ENCODE measurements at regions not wholly inside any gene's neighbourhood (a gene's known extent, or its start where the extent isn't known, plus 50 kb on each side); places are given as distances from the start of the nearest gene placed in this dataset.

DNA sequence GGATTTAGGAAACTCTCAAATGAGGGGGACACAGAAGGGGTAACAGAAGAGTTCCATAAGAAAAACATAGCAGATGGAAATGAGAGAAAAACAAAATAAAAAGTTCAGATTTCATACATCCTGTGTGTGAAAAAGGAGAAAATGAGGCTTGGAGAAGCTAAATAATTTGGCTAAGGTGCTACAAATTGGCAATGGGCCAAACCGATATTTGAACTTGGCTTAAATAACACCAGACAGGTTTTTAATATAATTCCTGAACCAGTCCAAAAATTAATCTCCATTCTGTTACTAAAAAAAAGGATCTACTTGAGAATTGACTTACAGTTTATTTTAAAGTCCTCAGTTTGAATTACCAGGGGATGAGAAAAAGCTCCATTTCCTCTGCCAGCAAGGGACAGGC is 342.9 kb upstream of the DPH6 start:
- no peak overlapping the region for H3K27ac ChIP-seq
- intact Hi-C loops (cut with DNase I), result no loop called here
- H3K36me3 ChIP-seq, result no peaks in the 10 kb centered on the region

GRCh38 chr15:35907511-35907910 is 361.5 kb upstream of the DPH6 start:
- H3K36me3 ChIP-seq, result no peaks in the 10 kb centered on the region
- intact Hi-C loops (cut with DNase I), result no loop called here
- DNase-seq (ENCODE audit: extremely low spot score in 2 of 2), result no peak
- no peak overlapping the region for H3K4me3 ChIP-seq
- no peaks in the 10 kb centered on the region for H3K4me1 ChIP-seq
- TF ChIP-seq, protein P1, sequence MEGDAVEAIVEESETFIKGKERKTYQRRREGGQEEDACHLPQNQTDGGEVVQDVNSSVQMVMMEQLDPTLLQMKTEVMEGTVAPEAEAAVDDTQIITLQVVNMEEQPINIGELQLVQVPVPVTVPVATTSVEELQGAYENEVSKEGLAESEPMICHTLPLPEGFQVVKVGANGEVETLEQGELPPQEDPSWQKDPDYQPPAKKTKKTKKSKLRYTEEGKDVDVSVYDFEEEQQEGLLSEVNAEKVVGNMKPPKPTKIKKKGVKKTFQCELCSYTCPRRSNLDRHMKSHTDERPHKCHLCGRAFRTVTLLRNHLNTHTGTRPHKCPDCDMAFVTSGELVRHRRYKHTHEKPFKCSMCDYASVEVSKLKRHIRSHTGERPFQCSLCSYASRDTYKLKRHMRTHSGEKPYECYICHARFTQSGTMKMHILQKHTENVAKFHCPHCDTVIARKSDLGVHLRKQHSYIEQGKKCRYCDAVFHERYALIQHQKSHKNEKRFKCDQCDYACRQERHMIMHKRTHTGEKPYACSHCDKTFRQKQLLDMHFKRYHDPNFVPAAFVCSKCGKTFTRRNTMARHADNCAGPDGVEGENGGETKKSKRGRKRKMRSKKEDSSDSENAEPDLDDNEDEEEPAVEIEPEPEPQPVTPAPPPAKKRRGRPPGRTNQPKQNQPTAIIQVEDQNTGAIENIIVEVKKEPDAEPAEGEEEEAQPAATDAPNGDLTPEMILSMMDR (IDR thresholded peaks at IDR 0.05), result no peak
- no peak for TF ChIP-seq POLR2A (IDR thresholded peaks at IDR 0.05)
- TF ChIP-seq POLR2AphosphoS5 (IDR thresholded peaks at IDR 0.05; ENCODE audit: insufficient read depth in 1 of 2, low read depth in 1 of 2), result no peak
- H3K27me3 ChIP-seq, result no peaks in the 10 kb centered on the region
- H3K27ac ChIP-seq, result no peak overlapping the region
- no peaks in the 10 kb centered on the region for H3K9me3 ChIP-seq

More for the DNA sequence above, 342.9 kb upstream of the DPH6 start:
- H3K4me3 ChIP-seq, result no peak overlapping the region
- H3K9me3 ChIP-seq, result no peaks in the 10 kb centered on the region
- H3K27me3 ChIP-seq, result no peaks in the 10 kb centered on the region
- H3K4me1 ChIP-seq, result no peaks in the 10 kb centered on the region
- TF ChIP-seq, protein P1 (IDR thresholded peaks at IDR 0.05), result no peak
- TF ChIP-seq POLR2AphosphoS5 (IDR thresholded peaks at IDR 0.05; ENCODE audit: insufficient read depth in 1 of 2, low read depth in 1 of 2), result no peak
- no peak for TF ChIP-seq POLR2A (IDR thresholded peaks at IDR 0.05)
- DNase-seq (ENCODE audit: extremely low spot score in 2 of 2), result no peak

- Histone ChIP-seq H3K27ac (no peak overlapping the region), H3K4me3 (no peak overlapping the region), H3K36me3 (no peaks in the 10 kb centered on the region), H3K4me1 (no peaks in the 10 kb centered on the region), H3K9me3 (no peaks in the 10 kb centered on the region), H3K27me3 (no peaks in the 10 kb centered on the region)
- TF ChIP-seq, protein P1 (IDR thresholded peaks at IDR 0.05), result no peak
- TF ChIP-seq POLR2A (IDR thresholded peaks at IDR 0.05) (no peak), POLR2AphosphoS5 (IDR thresholded peaks at IDR 0.05; ENCODE audit: insufficient read depth in 1 of 2, low read depth in 1 of 2) (no peak)
- no peak for DNase-seq (ENCODE audit: extremely low spot score in 2 of 2)
- intact Hi-C loops (cut with DNase I), result no loop called here
Measured at GRCh38 chr15:35909414-35909813, 363.4 kb upstream of the DPH6 start.

DNA sequence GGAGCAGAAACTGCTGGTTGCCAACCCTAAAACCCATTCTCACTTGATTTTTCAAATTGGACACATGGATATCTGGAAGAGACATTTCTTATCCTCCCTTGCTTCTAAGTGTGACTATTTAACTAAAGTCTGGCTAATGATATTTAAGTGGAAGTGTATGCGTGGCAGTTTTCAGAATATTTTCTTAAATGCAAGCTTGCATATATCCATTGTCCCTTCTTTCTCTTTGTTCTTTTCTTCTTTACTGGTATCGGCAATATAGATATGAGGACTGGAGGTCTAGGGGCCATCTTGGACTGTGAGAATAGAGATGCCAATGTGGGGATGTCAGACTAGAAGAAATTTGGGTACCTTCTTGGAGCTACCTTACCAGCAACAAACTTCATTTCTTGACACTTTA is 364.3 kb upstream of the DPH6 start:
- no peaks in the 10 kb centered on the region for H3K27me3 ChIP-seq
- no peak for DNase-seq (ENCODE audit: extremely low spot score in 2 of 2)
- intact Hi-C loops (cut with DNase I), result no loop called here
- no peaks in the 10 kb centered on the region for H3K4me1 ChIP-seq
- H3K27ac ChIP-seq, result no peak overlapping the region
- no peaks in the 10 kb centered on the region for H3K36me3 ChIP-seq
- H3K9me3 ChIP-seq, result no peaks in the 10 kb centered on the region
- H3K4me3 ChIP-seq, result no peak overlapping the region
- TF ChIP-seq POLR2A (IDR thresholded peaks at IDR 0.05), result no peak
- TF ChIP-seq, protein P1 (IDR thresholded peaks at IDR 0.05), result no peak
- no peak for TF ChIP-seq POLR2AphosphoS5 (IDR thresholded peaks at IDR 0.05; ENCODE audit: insufficient read depth in 1 of 2, low read depth in 1 of 2)

- no peaks in the 10 kb centered on the region for H3K4me1 ChIP-seq
- H3K36me3 ChIP-seq, result no peaks in the 10 kb centered on the region
- TF ChIP-seq, protein P1 (IDR thresholded peaks at IDR 0.05), result no peak
- TF ChIP-seq POLR2AphosphoS5 (IDR thresholded peaks at IDR 0.05; ENCODE audit: insufficient read depth in 1 of 2, low read depth in 1 of 2) (no peak), POLR2A (IDR thresholded peaks at IDR 0.05) (no peak)
- intact Hi-C loops (cut with DNase I), result no loop called here
- no peak overlapping the region for H3K27ac ChIP-seq
- no peak for DNase-seq (ENCODE audit: extremely low spot score in 2 of 2)
- H3K4me3 ChIP-seq, result no peak overlapping the region
- no peaks in the 10 kb centered on the region for H3K9me3 ChIP-seq
- H3K27me3 ChIP-seq, result no peaks in the 10 kb centered on the region
Measured at GRCh38 chr15:35911052-35911777, 365.2 kb upstream of the DPH6 start.

Data from vagina (tissue), 2 donors.